GM12865 (cell line): ENCODE measurements at regions not wholly inside any gene's neighbourhood (a gene's known extent, or its start where the extent isn't known, plus 50 kb on each side); places are given as distances from the start of the nearest gene placed in this dataset.

Source experiments
- DNase-seq: peaks from one replicate; pipeline ENCODE4 v3.0.0; 2010; ENCODE audit warnings: low read depth
- H3K4me3 ChIP-seq: 2 replicates; pipeline ENCODE4 v1.5.1; 2011; ENCODE audit warnings: mild to moderate bottlenecking, low read depth, low read length, control low read depth
- CTCF ChIP-seq: IDR thresholded peaks from 2 replicates; pipeline ENCODE4 v1.5.1; 2011; ENCODE audit warnings: low read length, control low read depth, low read depth, inconsistent platforms; ENCODE audit not compliant: insufficient read depth; ENCODE audit errors: missing control alignments

GRCh38 chr3:46124216-46125177 lies 83.6 kb downstream of the CCR1 start:
- TF ChIP-seq CTCF = no peak
- H3K4me3 ChIP-seq = no peak overlapping the region
- DNase-seq = no peak

- TF ChIP-seq CTCF = no peak
- H3K4me3 ChIP-seq = no peak overlapping the region
- DNase-seq = no peak
These were observed 84.5 kb downstream of the CCR1 start for GRCh38 chr3:46123646-46124045.

GRCh38 chr3:46122091-46122490 lies 86.0 kb downstream of the CCR1 start:
- TF ChIP-seq CTCF = no peak
- H3K4me3 ChIP-seq = no peak overlapping the region
- no peak for DNase-seq

- DNase-seq = no peak
- TF ChIP-seq CTCF = no peak
- H3K4me3 ChIP-seq = no peak overlapping the region
These were observed 87.1 kb downstream of the CCR1 start for GRCh38 chr3:46120983-46121382.

GRCh38 chr3:46119709-46120498 lies 88.2 kb downstream of the CCR1 start:
- TF ChIP-seq CTCF = no peak
- no peak overlapping the region for H3K4me3 ChIP-seq

GRCh38 chr3:46119253-46119652 lies 88.9 kb downstream of the CCR1 start:
- no peak for DNase-seq
- TF ChIP-seq CTCF = no peak
- H3K4me3 ChIP-seq = no peak overlapping the region

More at GRCh38 chr3:46119709-46120498, 88.2 kb downstream of the CCR1 start:
- DNase-seq = no peak
